PC-9 (cell line): ENCODE measurements at regions not wholly inside any gene's neighbourhood (a gene's known extent, or its start where the extent isn't known, plus 50 kb on each side); places are given as distances from the start of the nearest gene placed in this dataset.

Experiments
- BruUV-seq: library from RNA; stranded (reverse); fragments of 400-500 nt; replicated peaks from 2 replicates; lab custom pipeline; 2021; lab: Mats Ljungman, UMichigan
- CTCF ChIA-PET: fragments of 300-600 bp; sonication (Branson Sonifier 250); formaldehyde crosslinking; loops from one replicate; lab custom pipeline; 2022; ENCODE audit warnings: antibody characterized with exemption; lab: Charles Lee
- POLR2A ChIA-PET: fragments of 300-600 bp; sonication (Branson Sonifier 250); formaldehyde crosslinking; loops from one replicate; lab custom pipeline; 2022; ENCODE audit warnings: antibody characterized with exemption; ENCODE audit not compliant: unreplicated experiment; lab: Charles Lee
- DNase-seq, 2 experiments: peaks; one replicate each; pipeline versions ENCODE4 v3.0.0 to v3.0.0-alpha.2; 2015 to 2022; ENCODE audit warnings: mixed read lengths in 1 of 2
- H2AFZ ChIP-seq: fragments of 200-600 bp; sonication (generic); 2 replicates; pipeline ENCODE4 v1.8.1; 2017; ENCODE audit warnings: antibody characterized with exemption
- H3F3A ChIP-seq: fragments of 200-600 bp; sonication (generic); 2 replicates; pipeline ENCODE4 v1.8.1; 2017; ENCODE audit warnings: antibody characterized with exemption, mild to moderate bottlenecking, low read depth; ENCODE audit not compliant: insufficient read depth
- H3K27ac ChIP-seq: fragments of 200-600 bp; sonication (generic); 2 replicates; pipeline ENCODE4 v1.6.1; 2016; ENCODE audit warnings: mixed run types
- H3K27me3 ChIP-seq: fragments of 200-600 bp; sonication (generic); 2 replicates; pipeline ENCODE4 v1.6.1; 2016; ENCODE audit warnings: low read depth, mixed run types; ENCODE audit not compliant: insufficient read depth
- H3K36me3 ChIP-seq: fragments of 200-600 bp; sonication (generic); 2 replicates; pipeline ENCODE4 v1.6.1; 2016; ENCODE audit warnings: low read depth, mixed run types
- H3K4me1 ChIP-seq: fragments of 200-600 bp; sonication (generic); replicated peaks from 2 replicates; pipeline ENCODE4 v1.6.1; 2016; ENCODE audit warnings: mixed run types; ENCODE audit not compliant: insufficient read depth
- H3K4me2 ChIP-seq: fragments of 200-600 bp; sonication (generic); 2 replicates; pipeline ENCODE4 v1.6.1; 2017; ENCODE audit warnings: mixed run types
- H3K4me3 ChIP-seq: fragments of 200-600 bp; sonication (generic); 2 replicates; pipeline ENCODE4 v1.6.1; 2016; ENCODE audit warnings: mixed run types
- H3K79me2 ChIP-seq: fragments of 200-600 bp; sonication (generic); 2 replicates; pipeline ENCODE4 v1.6.1; 2017; ENCODE audit warnings: low read depth, mixed run types
- H3K9me2 ChIP-seq: fragments of 200-600 bp; sonication (generic); 2 replicates; pipeline ENCODE4 v1.8.1; 2017; ENCODE audit warnings: mild to moderate bottlenecking; ENCODE audit not compliant: insufficient read depth
- H3K9me3 ChIP-seq: fragments of 200-600 bp; sonication (generic); 2 replicates; pipeline ENCODE4 v1.8.1; 2016; ENCODE audit warnings: low read depth; ENCODE audit not compliant: insufficient read depth
- H4K20me1 ChIP-seq: fragments of 200-600 bp; sonication (generic); 2 replicates; pipeline ENCODE4 v1.8.1; 2017; ENCODE audit not compliant: insufficient read depth
- EZH2 ChIP-seq: fragments of 200-600 bp; sonication (generic); IDR thresholded peaks from 2 replicates; pipeline ENCODE4 v1.8.0; 2017; ENCODE audit warnings: antibody characterized with exemption, low read depth
- intact Hi-C: fragments of 100-400 bp; cut with micrococcal nuclease; formaldehyde crosslinking; loops from one replicate; pipeline ENCODE4 v1.10.0; 2022; ENCODE audit not compliant: unreplicated experiment
- TF ChIP-seq, protein P1 (sequence below): fragments of 200-600 bp; sonication (generic); conservative IDR thresholded peaks from 2 replicates; pipeline ENCODE4 v1.6.1; 2017; ENCODE audit warnings: mixed run types, antibody characterized with exemption, mild to moderate bottlenecking, moderate library complexity

DNA sequence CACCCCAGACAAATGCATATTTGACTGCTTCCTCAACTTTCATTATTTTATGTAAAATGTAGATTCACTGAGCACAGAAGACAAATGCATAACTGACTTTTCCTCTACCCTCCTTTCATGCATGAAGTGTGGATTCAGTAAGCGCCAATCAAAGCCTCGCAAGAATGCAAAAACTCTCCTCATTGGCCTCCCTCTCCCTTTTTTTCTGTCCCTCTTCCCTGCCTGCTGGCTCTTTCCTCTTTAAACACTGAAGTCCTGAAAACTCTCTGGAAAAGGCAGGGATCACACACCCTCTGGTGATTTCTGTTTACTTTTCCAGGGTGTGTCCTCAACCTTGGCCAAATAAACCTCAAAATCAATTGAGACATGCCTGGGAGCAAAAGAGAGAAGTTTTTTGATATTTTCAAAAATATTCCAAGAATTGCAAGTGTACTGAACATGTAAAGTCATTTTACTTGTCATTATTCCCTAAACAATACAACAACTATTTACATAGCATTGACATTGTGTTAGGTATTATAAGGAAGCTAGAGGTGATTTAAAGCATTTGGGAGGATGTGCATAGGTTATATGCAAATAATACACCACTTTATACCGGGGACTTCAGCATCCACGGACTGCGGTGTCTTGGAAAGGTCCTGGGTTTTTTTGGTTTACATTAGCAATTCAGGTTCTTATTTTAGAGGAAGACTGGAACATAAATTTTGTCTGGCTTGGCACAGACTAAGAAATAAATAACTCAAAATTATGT, 71.4 kb downstream of the SEC61G start:
- Histone ChIP-seq H3K27me3 (peaks cover 65% of the 10 kb centered on the region), H4K20me1 (no peaks in the 10 kb centered on the region), H3K4me1 (peaks cover 16% of the 10 kb centered on the region), H3K9me2 (no peaks in the 10 kb centered on the region), H3K4me2 (peak overlapping the region; percentile 9), H3K36me3 (no peaks in the 10 kb centered on the region), H3F3A (peaks cover 10% of the 10 kb centered on the region; the same call in 1 of the 2 replicates), H3K9me3 (0 out of 2 replicates have a peak, but pooled peaks cover 4% of the 10 kb centered on the region), H3K4me3 (no peak overlapping the region), H2AFZ (no peak overlapping the region), H3K79me2 (no peaks in the 10 kb centered on the region), H3K27ac (no peak overlapping the region)
- no peak for TF ChIP-seq EZH2
- TF ChIP-seq, protein P1, sequence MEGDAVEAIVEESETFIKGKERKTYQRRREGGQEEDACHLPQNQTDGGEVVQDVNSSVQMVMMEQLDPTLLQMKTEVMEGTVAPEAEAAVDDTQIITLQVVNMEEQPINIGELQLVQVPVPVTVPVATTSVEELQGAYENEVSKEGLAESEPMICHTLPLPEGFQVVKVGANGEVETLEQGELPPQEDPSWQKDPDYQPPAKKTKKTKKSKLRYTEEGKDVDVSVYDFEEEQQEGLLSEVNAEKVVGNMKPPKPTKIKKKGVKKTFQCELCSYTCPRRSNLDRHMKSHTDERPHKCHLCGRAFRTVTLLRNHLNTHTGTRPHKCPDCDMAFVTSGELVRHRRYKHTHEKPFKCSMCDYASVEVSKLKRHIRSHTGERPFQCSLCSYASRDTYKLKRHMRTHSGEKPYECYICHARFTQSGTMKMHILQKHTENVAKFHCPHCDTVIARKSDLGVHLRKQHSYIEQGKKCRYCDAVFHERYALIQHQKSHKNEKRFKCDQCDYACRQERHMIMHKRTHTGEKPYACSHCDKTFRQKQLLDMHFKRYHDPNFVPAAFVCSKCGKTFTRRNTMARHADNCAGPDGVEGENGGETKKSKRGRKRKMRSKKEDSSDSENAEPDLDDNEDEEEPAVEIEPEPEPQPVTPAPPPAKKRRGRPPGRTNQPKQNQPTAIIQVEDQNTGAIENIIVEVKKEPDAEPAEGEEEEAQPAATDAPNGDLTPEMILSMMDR, result no peak
- CTCF ChIA-PET, result no interaction called here
- POLR2A ChIA-PET, result interaction anchor here (0.7 kb wide), 1 partner anchor 13 kb away, joined by 3 read pairs; no protein-coding TSS in a partner anchor
- no peak for DNase-seq
- intact Hi-C loops, result no loop called here
- BruUV-seq, result no TSS peak

DNA sequence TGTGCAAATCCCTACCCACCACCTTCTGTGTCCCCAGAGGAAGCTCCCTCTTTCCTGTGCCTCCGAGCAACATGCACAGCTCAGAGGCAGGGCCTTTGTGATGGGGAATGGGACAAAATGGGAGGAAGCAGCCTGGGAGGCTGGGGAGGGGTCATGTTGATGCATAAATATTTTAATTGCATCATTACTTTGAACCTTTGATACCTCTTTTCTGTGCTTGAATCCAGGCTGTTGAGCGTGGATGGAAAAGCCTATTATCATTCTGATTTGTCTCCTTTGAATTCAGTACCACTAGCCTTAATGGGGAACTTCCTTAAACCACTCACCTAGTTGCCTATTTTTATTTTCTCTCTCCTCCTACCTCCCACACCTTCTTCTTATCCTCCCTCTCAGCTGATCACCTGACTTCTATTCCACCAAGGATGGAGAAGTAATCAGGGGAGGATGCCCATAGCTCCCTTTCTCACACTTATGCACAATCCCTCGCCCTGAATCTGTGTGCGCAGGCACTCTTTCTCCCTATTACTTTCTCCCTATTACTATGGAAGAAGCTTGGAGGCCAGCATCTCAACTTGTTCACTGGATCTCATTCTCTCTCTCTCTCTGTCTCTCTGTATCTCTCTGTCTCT, 78.5 kb downstream of the SEC61G start:
- Histone ChIP-seq H3K36me3 (no peaks in the 10 kb centered on the region), H3K79me2 (no peaks in the 10 kb centered on the region), H3F3A (no peaks in the 10 kb centered on the region), H3K27me3 (peaks cover 85% of the 10 kb centered on the region), H3K4me1 (no peaks in the 10 kb centered on the region), H3K27ac (no peak overlapping the region), H3K4me3 (no peak overlapping the region), H4K20me1 (no peaks in the 10 kb centered on the region), H2AFZ (no peak overlapping the region), H3K9me3 (0 out of 2 replicates have a peak, but pooled peaks cover 4% of the 10 kb centered on the region), H3K4me2 (no peak overlapping the region), H3K9me2 (no peaks in the 10 kb centered on the region)
- intact Hi-C loops, result no loop called here
- no TSS peak for BruUV-seq
- DNase-seq, result no peak
- no peak for TF ChIP-seq EZH2
- TF ChIP-seq, protein P1, result no peak
- CTCF ChIA-PET, result no interaction called here
- POLR2A ChIA-PET, result no interaction called here

DNA sequence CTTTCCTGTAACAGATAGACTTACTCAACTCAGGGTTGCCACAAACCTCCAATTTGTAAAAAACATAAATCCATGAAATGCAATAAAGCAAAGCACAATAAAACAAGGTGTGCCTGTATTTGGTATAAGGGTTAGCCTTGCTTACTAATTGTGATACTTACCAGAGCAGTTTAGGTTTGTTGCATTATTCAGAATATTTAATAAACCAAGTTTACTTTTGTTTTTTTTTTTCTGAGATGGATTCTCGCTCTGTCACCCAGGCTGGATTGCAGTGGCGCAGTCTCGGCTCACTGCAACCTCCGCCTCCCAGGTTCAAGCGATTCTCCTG, 79.6 kb downstream of the SEC61G start:
- peaks cover 90% of the 10 kb centered on the region for H3K27me3 ChIP-seq
- H3K9me3 ChIP-seq, result 0 out of 2 replicates have a peak, but pooled peaks cover 1% of the 10 kb centered on the region
- H4K20me1 ChIP-seq, result no peaks in the 10 kb centered on the region
- H3K27ac ChIP-seq, result no peak overlapping the region
- no peak for DNase-seq
- no peaks in the 10 kb centered on the region for H3K9me2 ChIP-seq
- no peaks in the 10 kb centered on the region for H3K36me3 ChIP-seq
- no peaks in the 10 kb centered on the region for H3K4me1 ChIP-seq
- no peaks in the 10 kb centered on the region for H3F3A ChIP-seq
- H3K4me3 ChIP-seq, result no peak overlapping the region
- intact Hi-C loops, result no loop called here
- no peaks in the 10 kb centered on the region for H3K79me2 ChIP-seq
- H2AFZ ChIP-seq, result no peak overlapping the region
- no TSS peak for BruUV-seq
- CTCF ChIA-PET, result no interaction called here
- POLR2A ChIA-PET, result no interaction called here
- no peak overlapping the region for H3K4me2 ChIP-seq
- TF ChIP-seq, protein P1, result no peak
- TF ChIP-seq EZH2, result no peak
